Astrocyte (in vitro differentiated cells and primary cell): ENCODE measurements at regions not wholly inside any gene's neighbourhood (a gene's known extent, or its start where the extent isn't known, plus 50 kb on each side); places are given as distances from the start of the nearest gene placed in this dataset.

Source experiments
- DNase-seq: peaks from one replicate; pipeline ENCODE4 v3.0.0-alpha.2; 2010; ENCODE audit warnings: low read depth
- FAIRE-seq: peaks from 2 replicates; lab custom pipeline; 2011; peaks lifted over from hg19 to GRCh38; lab: Jason Lieb, UNC
- H2AFZ ChIP-seq: 2 replicates; pipeline ENCODE4 v1.6.0; 2012; ENCODE audit warnings: low read depth, low read length, inconsistent platforms
- H3K27ac ChIP-seq: 2 replicates; pipeline ENCODE4 v1.5.1; 2011; ENCODE audit warnings: low read depth, low read length, inconsistent platforms
- H3K27me3 ChIP-seq: 2 replicates; pipeline ENCODE4 v1.6.0; 2011; ENCODE audit warnings: low read length, inconsistent platforms; ENCODE audit not compliant: insufficient read depth
- H3K36me3 ChIP-seq: 2 replicates; pipeline ENCODE4 v1.5.1; 2011; ENCODE audit warnings: low read length, inconsistent platforms; ENCODE audit not compliant: insufficient read depth
- H3K4me1 ChIP-seq: 2 replicates; pipeline ENCODE4 v1.5.1; 2011; ENCODE audit warnings: low read length, inconsistent platforms; ENCODE audit not compliant: insufficient read depth
- H3K4me2 ChIP-seq: 2 replicates; pipeline ENCODE4 v1.6.0; 2012; ENCODE audit warnings: low read length, inconsistent platforms
- H3K4me3 ChIP-seq: 2 replicates; pipeline ENCODE4 v1.5.1; 2011; ENCODE audit warnings: low read depth, mild to moderate bottlenecking, low read length, inconsistent platforms; ENCODE audit not compliant: insufficient read depth
- H3K79me2 ChIP-seq: 2 replicates; pipeline ENCODE4 v1.6.0; 2012; ENCODE audit warnings: mild to moderate bottlenecking, low read length, inconsistent platforms; ENCODE audit not compliant: insufficient read depth
- H3K9ac ChIP-seq: 2 replicates; pipeline ENCODE4 v1.6.0; 2012; ENCODE audit warnings: mild to moderate bottlenecking, low read length, inconsistent platforms
- H3K9me3 ChIP-seq: 2 replicates; pipeline ENCODE4 v1.5.1; 2012; ENCODE audit warnings: low read depth, mild to moderate bottlenecking, low read length, inconsistent platforms; ENCODE audit not compliant: insufficient read depth
- H4K20me1 ChIP-seq: 2 replicates; pipeline ENCODE4 v1.6.0; 2012; ENCODE audit warnings: low read length, inconsistent platforms; ENCODE audit not compliant: insufficient read depth
- H3K27ac Mint-ChIP-seq: one replicate; pipeline ENCODE4 v1.8.0; 2021; ENCODE audit warnings: mild to moderate bottlenecking, mixed read lengths; ENCODE audit not compliant: unreplicated experiment
- H3K27me3 Mint-ChIP-seq: one replicate; pipeline ENCODE4 v1.8.0; 2021; ENCODE audit warnings: low read depth, mixed read lengths; ENCODE audit not compliant: unreplicated experiment
- H3K36me3 Mint-ChIP-seq: one replicate; pipeline ENCODE4 v1.8.0; 2021; ENCODE audit warnings: low read depth, mixed read lengths; ENCODE audit not compliant: unreplicated experiment
- H3K4me1 Mint-ChIP-seq: one replicate; pipeline ENCODE4 v1.8.0; 2021; ENCODE audit warnings: low read depth, mixed read lengths; ENCODE audit not compliant: unreplicated experiment
- H3K4me3 Mint-ChIP-seq: one replicate; pipeline ENCODE4 v1.8.0; 2021; ENCODE audit warnings: mild to moderate bottlenecking, moderate library complexity, mixed read lengths; ENCODE audit not compliant: unreplicated experiment
- H3K9me3 Mint-ChIP-seq: one replicate; pipeline ENCODE4 v1.8.0; 2021; ENCODE audit warnings: mild to moderate bottlenecking, mixed read lengths; ENCODE audit not compliant: unreplicated experiment
- EZH2 ChIP-seq: IDR thresholded peaks from 2 replicates; pipeline ENCODE4 v1.6.1; 2012; ENCODE audit warnings: mild to moderate bottlenecking, low read length, inconsistent platforms; ENCODE audit not compliant: insufficient read depth
- TF ChIP-seq, protein P1 (sequence below): IDR thresholded peaks from 2 replicates; pipeline ENCODE4 v1.5.1; 2011; ENCODE audit warnings: low read depth, mild to moderate bottlenecking, inconsistent platforms, low read length, moderate library complexity; ENCODE audit not compliant: insufficient read depth

DNA sequence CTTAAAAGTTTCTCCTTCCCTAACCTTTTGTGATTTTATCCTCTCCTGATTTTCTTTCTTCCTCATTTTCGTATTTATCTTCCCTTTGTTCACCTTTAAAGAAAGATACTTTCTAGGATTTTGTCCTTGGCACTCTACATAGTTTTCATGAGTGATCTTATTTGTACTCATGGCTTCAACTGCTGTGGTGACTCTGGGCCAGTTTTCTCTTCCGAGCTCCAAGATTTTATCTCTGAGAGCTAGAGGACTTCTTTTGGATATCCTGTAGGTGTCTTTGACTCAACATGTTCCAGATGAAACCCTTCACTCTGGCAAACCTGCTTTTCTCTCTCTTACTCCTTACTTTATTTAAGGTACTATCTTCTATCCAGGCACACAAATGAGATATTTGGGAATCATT, 53.7 kb upstream of the MACF1 start:
- Histone ChIP-seq H3K4me3 (no peak overlapping the region), H3K79me2 (peaks cover 93% of the 10 kb centered on the region)

DNA sequence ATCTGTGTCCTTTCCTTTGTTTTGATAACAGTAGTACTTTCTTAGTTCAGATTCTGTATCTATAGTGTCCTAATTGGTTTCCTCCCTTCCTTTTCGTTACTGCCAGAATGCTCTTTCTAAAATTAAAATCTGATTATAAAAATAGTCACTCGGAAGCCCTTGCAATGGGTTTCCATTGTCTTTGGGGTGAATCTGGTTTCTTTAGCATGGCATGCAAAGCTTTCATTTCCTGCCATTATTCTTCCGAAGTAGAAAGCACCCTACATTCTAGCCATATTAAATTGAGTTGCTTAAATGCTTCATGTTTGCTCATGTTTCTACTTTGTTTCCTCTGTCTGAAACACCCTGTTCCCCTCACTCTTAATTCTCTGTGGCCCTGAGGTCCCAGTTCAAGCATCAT, 53.2 kb upstream of the MACF1 start:
- no peak overlapping the region for H3K9ac ChIP-seq
- H3K4me1 ChIP-seq: peaks cover 17% of the 10 kb centered on the region
- TF ChIP-seq, protein P1, sequence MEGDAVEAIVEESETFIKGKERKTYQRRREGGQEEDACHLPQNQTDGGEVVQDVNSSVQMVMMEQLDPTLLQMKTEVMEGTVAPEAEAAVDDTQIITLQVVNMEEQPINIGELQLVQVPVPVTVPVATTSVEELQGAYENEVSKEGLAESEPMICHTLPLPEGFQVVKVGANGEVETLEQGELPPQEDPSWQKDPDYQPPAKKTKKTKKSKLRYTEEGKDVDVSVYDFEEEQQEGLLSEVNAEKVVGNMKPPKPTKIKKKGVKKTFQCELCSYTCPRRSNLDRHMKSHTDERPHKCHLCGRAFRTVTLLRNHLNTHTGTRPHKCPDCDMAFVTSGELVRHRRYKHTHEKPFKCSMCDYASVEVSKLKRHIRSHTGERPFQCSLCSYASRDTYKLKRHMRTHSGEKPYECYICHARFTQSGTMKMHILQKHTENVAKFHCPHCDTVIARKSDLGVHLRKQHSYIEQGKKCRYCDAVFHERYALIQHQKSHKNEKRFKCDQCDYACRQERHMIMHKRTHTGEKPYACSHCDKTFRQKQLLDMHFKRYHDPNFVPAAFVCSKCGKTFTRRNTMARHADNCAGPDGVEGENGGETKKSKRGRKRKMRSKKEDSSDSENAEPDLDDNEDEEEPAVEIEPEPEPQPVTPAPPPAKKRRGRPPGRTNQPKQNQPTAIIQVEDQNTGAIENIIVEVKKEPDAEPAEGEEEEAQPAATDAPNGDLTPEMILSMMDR: no peak
- no peak for TF ChIP-seq EZH2
- no peaks in the 10 kb centered on the region for H3K9me3 ChIP-seq
- H3K4me3 Mint-ChIP-seq: no peak overlapping the region
- H3K27me3 ChIP-seq: no peaks in the 10 kb centered on the region
- H3K27me3 Mint-ChIP-seq: no peaks in the 10 kb centered on the region
- H3K36me3 ChIP-seq: no peaks in the 10 kb centered on the region
- no peak overlapping the region for H3K4me3 ChIP-seq
- no peak overlapping the region for H3K4me2 ChIP-seq
- peaks cover 4% of the 10 kb centered on the region for H3K36me3 Mint-ChIP-seq
- peaks cover 63% of the 10 kb centered on the region for H3K4me1 Mint-ChIP-seq
- no peak for FAIRE-seq
- DNase-seq: no peak
- peaks cover 91% of the 10 kb centered on the region for H3K79me2 ChIP-seq
- H3K27ac ChIP-seq: no peak overlapping the region
- H3K27ac Mint-ChIP-seq: peak overlapping the region; percentile 73
- H3K9me3 Mint-ChIP-seq: no peaks in the 10 kb centered on the region
- H2AFZ ChIP-seq: no peak overlapping the region
- H4K20me1 ChIP-seq: peaks cover 74% of the 10 kb centered on the region

More for the DNA sequence above, 53.7 kb upstream of the MACF1 start:
- Histone ChIP-seq H3K9ac (no peak overlapping the region), H4K20me1 (peaks cover 76% of the 10 kb centered on the region), H2AFZ (no peak overlapping the region), H3K27ac (no peak overlapping the region), H3K27me3 (no peaks in the 10 kb centered on the region), H3K36me3 (no peaks in the 10 kb centered on the region), H3K4me2 (no peak overlapping the region), H3K9me3 (no peaks in the 10 kb centered on the region), H3K4me1 (peaks cover 19% of the 10 kb centered on the region)
- Mint-ChIP-seq H3K27ac (peak overlapping the region; percentile 73), H3K9me3 (no peaks in the 10 kb centered on the region), H3K4me3 (no peak overlapping the region), H3K27me3 (no peaks in the 10 kb centered on the region), H3K4me1 (peaks cover 64% of the 10 kb centered on the region), H3K36me3 (peaks cover 4% of the 10 kb centered on the region)
- TF ChIP-seq, protein P1: no peak
- no peak for TF ChIP-seq EZH2
- no peak for FAIRE-seq
- no peak for DNase-seq

GRCh38 chr1:39152923-39153322, 51.6 kb upstream of the MACF1 start:
- Histone ChIP-seq H3K36me3 (no peaks in the 10 kb centered on the region), H3K4me1 (peaks cover 21% of the 10 kb centered on the region), H3K27me3 (no peaks in the 10 kb centered on the region), H3K27ac (no peak overlapping the region), H3K4me2 (no peak overlapping the region), H4K20me1 (peaks cover 72% of the 10 kb centered on the region), H2AFZ (no peak overlapping the region), H3K4me3 (no peak overlapping the region), H3K9me3 (no peaks in the 10 kb centered on the region), H3K79me2 (peaks cover 91% of the 10 kb centered on the region), H3K9ac (no peak overlapping the region)
- DNase-seq (no peak), FAIRE-seq (no peak)
- H3K9me3 Mint-ChIP-seq: no peaks in the 10 kb centered on the region
- peaks cover 7% of the 10 kb centered on the region for H3K36me3 Mint-ChIP-seq
- H3K4me1 Mint-ChIP-seq: peaks cover 63% of the 10 kb centered on the region
- H3K27me3 Mint-ChIP-seq: no peaks in the 10 kb centered on the region
- peak overlapping the region; percentile 21 for H3K27ac Mint-ChIP-seq
- TF ChIP-seq EZH2: no peak
- TF ChIP-seq, protein P1: no peak
- no peak overlapping the region for H3K4me3 Mint-ChIP-seq
